ENCODE measurements at regions not wholly inside any gene's neighbourhood (a gene's known extent, or its start where the extent isn't known, plus 50 kb on each side); places are given as distances from the start of the nearest gene placed in this dataset.

DNA sequence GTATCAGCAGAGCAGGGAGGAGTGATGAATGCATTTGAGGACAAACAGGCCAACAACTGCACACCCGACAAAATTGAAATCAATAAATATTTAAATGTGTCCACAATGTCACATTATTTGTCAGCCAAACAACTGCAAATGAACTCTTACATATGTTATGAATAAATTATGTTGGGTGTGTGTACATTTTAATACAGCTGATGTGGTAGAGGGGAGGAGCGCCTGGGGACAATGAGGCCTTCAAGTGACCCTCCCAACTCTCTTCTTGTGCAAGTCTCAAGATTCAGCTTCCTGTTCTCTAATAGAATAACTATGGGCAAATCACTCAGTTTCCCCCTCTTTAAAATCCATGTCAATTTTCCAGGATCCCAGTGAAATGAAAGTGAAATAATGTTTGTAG is 303.2 kb downstream of the TSHZ3 start:
- no peak for TF ChIP-seq PAX5 (IDR thresholded peaks at IDR 0.05; ENCODE audit: insufficient read depth, low read length, severe bottlenecking)
- no peak for TF ChIP-seq POU2F2 (IDR thresholded peaks at IDR 0.05; ENCODE audit: low read depth, low read length)
- TF ChIP-seq POLR2A (IDR thresholded peaks at IDR 0.05; ENCODE audit: low read depth, low read length) = no peak
- no peak for TF ChIP-seq POLR2AphosphoS5 (IDR thresholded peaks at IDR 0.05; ENCODE audit: low read depth, low read length)
